ENCODE measurements at regions not wholly inside any gene's neighbourhood (a gene's known extent, or its start where the extent isn't known, plus 50 kb on each side); places are given as distances from the start of the nearest gene placed in this dataset.
"Not testable (repeated sequence)": the region's sequence is repeated elsewhere in the genome, so short reads cannot be mapped to it uniquely, and the experiment has no call there.

GRCh38 chr20:29419378-29419777, 1838.1 kb upstream of the DEFB115 start:
- DNase-seq: no peak
- ATAC-seq: no peak

- no peak for DNase-seq
- ATAC-seq: no peak
These were observed 1830.0 kb upstream of the DEFB115 start for GRCh38 chr20:29427201-29428060.

- no peak for ATAC-seq
These were observed 1826.9 kb upstream of the DEFB115 start for GRCh38 chr20:29430531-29430930.

GRCh38 chr20:29440721-29441120, 1816.7 kb upstream of the DEFB115 start:
- not testable (repeated sequence) for DNase-seq, ATAC-seq

More at GRCh38 chr20:29430531-29430930, 1826.9 kb upstream of the DEFB115 start:
- no peak for DNase-seq

GRCh38 chr20:29443206-29443781, 1814.2 kb upstream of the DEFB115 start:
- DNase-seq, ATAC-seq: not testable (repeated sequence)

GRCh38 chr20:29443819-29444218, 1813.6 kb upstream of the DEFB115 start:
- ATAC-seq (no peak), DNase-seq (peak; percentile 16)

GRCh38 chr20:29445050-29445907, 1812.2 kb upstream of the DEFB115 start:
- not testable (repeated sequence) for DNase-seq
- peak; percentile 76 for ATAC-seq

GRCh38 chr20:29447517-29448484, 1809.7 kb upstream of the DEFB115 start:
- ATAC-seq, DNase-seq: not testable (repeated sequence)

- no peak for ATAC-seq
- no peak for DNase-seq
These were observed 1808.5 kb upstream of the DEFB115 start for GRCh38 chr20:29448806-29449470.

GRCh38 chr20:29452186-29452585, 1805.3 kb upstream of the DEFB115 start:
- no peak for DNase-seq
- ATAC-seq: no peak

GRCh38 chr20:29456987-29457693, 1800.3 kb upstream of the DEFB115 start:
- DNase-seq, ATAC-seq: not testable (repeated sequence)

GRCh38 chr20:29472606-29473005, 1784.9 kb upstream of the DEFB115 start:
- no peak for ATAC-seq
- DNase-seq: no peak

GRCh38 chr20:29492840-29493239, 1764.6 kb upstream of the DEFB115 start:
- ATAC-seq, DNase-seq: not testable (repeated sequence)

- DNase-seq, ATAC-seq: not testable (repeated sequence)
These were observed 1760.7 kb upstream of the DEFB115 start for GRCh38 chr20:29496767-29497166.

GRCh38 chr20:29497261-29497671, 1760.2 kb upstream of the DEFB115 start:
- DNase-seq (no peak), ATAC-seq (no peak)

GRCh38 chr20:29497684-29498083, 1759.8 kb upstream of the DEFB115 start:
- not testable (repeated sequence) for ATAC-seq, DNase-seq

GRCh38 chr20:29500738-29501137, 1756.7 kb upstream of the DEFB115 start:
- not testable (repeated sequence) for ATAC-seq, DNase-seq

- not testable (repeated sequence) for DNase-seq, ATAC-seq
These were observed 1742.8 kb upstream of the DEFB115 start for GRCh38 chr20:29514634-29515033.

- DNase-seq, ATAC-seq: not testable (repeated sequence)
These were observed 1740.6 kb upstream of the DEFB115 start for GRCh38 chr20:29516847-29517246.
